ENCODE measurements at regions not wholly inside any gene's neighbourhood (a gene's known extent, or its start where the extent isn't known, plus 50 kb on each side); places are given as distances from the start of the nearest gene placed in this dataset.

- BruUV-seq (replicated peaks): no TSS peak
- H3K9me2 ChIP-seq (ENCODE audit: insufficient read depth): no peaks in the 10 kb centered on the region
- no peak overlapping the region for H3K4me2 ChIP-seq
- H3K4me3 ChIP-seq: no peak overlapping the region
- H3F3A ChIP-seq (ENCODE audit: insufficient read depth, low read depth): no peaks in the 10 kb centered on the region
- DNase-seq: no peak
- H3K9me3 ChIP-seq (ENCODE audit: insufficient read depth, low read depth): no peaks in the 10 kb centered on the region
- ChIA-PET CTCF (no interaction called here), POLR2A (ENCODE audit: unreplicated experiment) (no interaction called here)
- no peak for TF ChIP-seq CTCF (conservative IDR thresholded peaks at IDR 0.05)
- no peak for TF ChIP-seq EZH2 (IDR thresholded peaks at IDR 0.05; ENCODE audit: low read depth)
- no peaks in the 10 kb centered on the region for H3K27me3 ChIP-seq (ENCODE audit: insufficient read depth, low read depth)
- H2AFZ ChIP-seq: no peak overlapping the region
- no peaks in the 10 kb centered on the region for H3K36me3 ChIP-seq (ENCODE audit: low read depth)
- no peaks in the 10 kb centered on the region for H3K79me2 ChIP-seq (ENCODE audit: low read depth)
- H4K20me1 ChIP-seq (ENCODE audit: insufficient read depth): no peaks in the 10 kb centered on the region
- H3K4me1 ChIP-seq (replicated peaks; ENCODE audit: insufficient read depth): no peaks in the 10 kb centered on the region
- no peak overlapping the region for H3K27ac ChIP-seq
- intact Hi-C loops (cut with micrococcal nuclease; ENCODE audit: unreplicated experiment): no loop called here
These were observed 615.3 kb downstream of the BNC2 start for GRCh38 chr9:16255217-16255616.

GRCh38 chr9:16257604-16258003 lies 612.9 kb downstream of the BNC2 start:
- 0 out of 2 replicates have a peak, but pooled peaks cover 7% of the 10 kb centered on the region for H3F3A ChIP-seq (ENCODE audit: insufficient read depth, low read depth)
- H3K4me1 ChIP-seq (replicated peaks; ENCODE audit: insufficient read depth): peaks cover 11% of the 10 kb centered on the region
- H3K4me3 ChIP-seq: no peak overlapping the region
- ChIA-PET POLR2A (ENCODE audit: unreplicated experiment) (no interaction called here), CTCF (no interaction called here)
- BruUV-seq (replicated peaks): no TSS peak
- no peaks in the 10 kb centered on the region for H3K27me3 ChIP-seq (ENCODE audit: insufficient read depth, low read depth)
- DNase-seq: no peak
- no peaks in the 10 kb centered on the region for H3K79me2 ChIP-seq (ENCODE audit: low read depth)
- no peaks in the 10 kb centered on the region for H3K9me3 ChIP-seq (ENCODE audit: insufficient read depth, low read depth)
- H2AFZ ChIP-seq: no peak overlapping the region
- TF ChIP-seq CTCF (conservative IDR thresholded peaks at IDR 0.05) (peak; percentile 48; the same call in 1 of the 2 replicates), EZH2 (IDR thresholded peaks at IDR 0.05; ENCODE audit: low read depth) (no peak)
- H4K20me1 ChIP-seq (ENCODE audit: insufficient read depth): no peaks in the 10 kb centered on the region
- intact Hi-C loops (cut with micrococcal nuclease; ENCODE audit: unreplicated experiment): no loop called here
- no peak overlapping the region for H3K4me2 ChIP-seq
- H3K27ac ChIP-seq: no peak overlapping the region
- H3K36me3 ChIP-seq (ENCODE audit: low read depth): no peaks in the 10 kb centered on the region
- H3K9me2 ChIP-seq (ENCODE audit: insufficient read depth): no peaks in the 10 kb centered on the region

GRCh38 chr9:16258191-16258590 lies 612.3 kb downstream of the BNC2 start:
- no peak overlapping the region for H3K27ac ChIP-seq
- H3K27me3 ChIP-seq (ENCODE audit: insufficient read depth, low read depth): no peaks in the 10 kb centered on the region
- no peaks in the 10 kb centered on the region for H3K36me3 ChIP-seq (ENCODE audit: low read depth)
- no peaks in the 10 kb centered on the region for H4K20me1 ChIP-seq (ENCODE audit: insufficient read depth)
- no peak overlapping the region for H3K4me2 ChIP-seq
- H3F3A ChIP-seq (ENCODE audit: insufficient read depth, low read depth): 0 out of 2 replicates have a peak, but pooled peaks cover 8% of the 10 kb centered on the region
- DNase-seq: no peak
- H3K79me2 ChIP-seq (ENCODE audit: low read depth): no peaks in the 10 kb centered on the region
- no peak for TF ChIP-seq CTCF (conservative IDR thresholded peaks at IDR 0.05)
- TF ChIP-seq EZH2 (IDR thresholded peaks at IDR 0.05; ENCODE audit: low read depth): no peak
- H3K4me3 ChIP-seq: no peak overlapping the region
- H3K9me2 ChIP-seq (ENCODE audit: insufficient read depth): no peaks in the 10 kb centered on the region
- no peak overlapping the region for H2AFZ ChIP-seq
- peaks cover 17% of the 10 kb centered on the region for H3K4me1 ChIP-seq (replicated peaks; ENCODE audit: insufficient read depth)
- intact Hi-C loops (cut with micrococcal nuclease; ENCODE audit: unreplicated experiment): no loop called here
- no TSS peak for BruUV-seq (replicated peaks)
- ChIA-PET POLR2A (ENCODE audit: unreplicated experiment) (no interaction called here), CTCF (no interaction called here)
- no peaks in the 10 kb centered on the region for H3K9me3 ChIP-seq (ENCODE audit: insufficient read depth, low read depth)
